Pancreas (tissue), 10 donors: ENCODE measurements at regions not wholly inside any gene's neighbourhood (a gene's known extent, or its start where the extent isn't known, plus 50 kb on each side); places are given as distances from the start of the nearest gene placed in this dataset.

Experiments used
- ATAC-seq, 4 donors: fragments of 200-7000 bp; cut with Tn5 transposase; one replicate each; pipeline versions ENCODE4 v1.8.0 to v1.9.1; 2020; ENCODE audit warnings: mild to moderate bottlenecking in 4 of 4, moderate library complexity in 4 of 4
- DNase-seq, 6 donors: peaks; one replicate each; pipeline ENCODE4 v3.0.0-alpha.2; 2020
- FAIRE-seq: peaks from 2 replicates; lab custom pipeline; 2012; peaks lifted over from hg19 to GRCh38; lab: Jason Lieb, UNC
- H3K27ac ChIP-seq, 4 donors: fragments of 200-600 bp; sonication (generic); 1 replicate in 3 of 4; 2 replicates in 1 of 4; pipeline versions ENCODE4 v1.5.0 to v1.8.0; 2020
- H3K27me3 ChIP-seq, 4 donors: fragments of 200-600 bp; one replicate each; pipeline ENCODE4 v1.8.0; 2021
- H3K36me3 ChIP-seq, 3 donors: fragments of 200-600 bp; sonication (generic) in 1 of 3; one replicate each; pipeline versions ENCODE4 v1.5.0 to v1.8.0; 2020 to 2021
- H3K4me1 ChIP-seq, 3 donors: fragments of 200-600 bp; one replicate each; pipeline ENCODE4 v1.8.0; 2021
- H3K4me3 ChIP-seq, 4 donors: fragments of 200-600 bp; sonication (generic) in 2 of 4; one replicate each; pipeline versions ENCODE4 v1.5.0 to v1.8.0; 2020 to 2021
- H3K9me3 ChIP-seq, 4 donors: fragments of 200-600 bp; one replicate each; pipeline ENCODE4 v1.8.0; 2021
- WGBS, 2 donors: extraction: QIAGEN DNeasy Blood & Tissue Kit; methylation state at CpG; one replicate each; pipeline ENCODE4 v1.1.7; 2013; 5-methylcytosine and 5-hydroxymethylcytosine counted together
- intact Hi-C, 3 donors: fragments of 100-400 bp; cut with DNase I; formaldehyde crosslinking; loops; one replicate each; pipeline versions ENCODE4 v1.11.1 to v1.14.2; 2022
- TF ChIP-seq, protein P1 (sequence below), 4 donors: fragments of 200-600 bp; sonication (generic) in 3 of 4; IDR thresholded peaks; one replicate each; pipeline versions ENCODE4 v1.5.0 to v1.8.0; 2021; ENCODE audit warnings: antibody characterized with exemption in 4 of 4
- donor health status: healthy with polysubstance abuse.
- donor health status: DM: no; HTN: no; CAD: no; lungs with moderate emphysema.
- donor health status: DM: no; HTN: no; CAD: no.
- donor health status: control.
- donor health status: control.
- donor health status: Bipolar disorder and iron deficiency.
- donor health status: DM: yes; HTN: yes; CAD: no.
- donor health status: DM: no; HTN: no; CAD: no.
- donor health status: DM: no; HTN: no; CAD: no.
- donor health status: DM: yes; HTN: yes; CAD: no.

- DNase-seq (no peak), FAIRE-seq (no peak), ATAC-seq (no peak)
- 91 to 97% methylated on average over 2 of the region's 2 CpGs for WGBS, 2 donors
- H3K4me1 ChIP-seq, result no peaks in the 10 kb centered on the region
- no peaks in the 10 kb centered on the region for H3K36me3 ChIP-seq
- no peaks in the 10 kb centered on the region for H3K9me3 ChIP-seq
- TF ChIP-seq, protein P1, sequence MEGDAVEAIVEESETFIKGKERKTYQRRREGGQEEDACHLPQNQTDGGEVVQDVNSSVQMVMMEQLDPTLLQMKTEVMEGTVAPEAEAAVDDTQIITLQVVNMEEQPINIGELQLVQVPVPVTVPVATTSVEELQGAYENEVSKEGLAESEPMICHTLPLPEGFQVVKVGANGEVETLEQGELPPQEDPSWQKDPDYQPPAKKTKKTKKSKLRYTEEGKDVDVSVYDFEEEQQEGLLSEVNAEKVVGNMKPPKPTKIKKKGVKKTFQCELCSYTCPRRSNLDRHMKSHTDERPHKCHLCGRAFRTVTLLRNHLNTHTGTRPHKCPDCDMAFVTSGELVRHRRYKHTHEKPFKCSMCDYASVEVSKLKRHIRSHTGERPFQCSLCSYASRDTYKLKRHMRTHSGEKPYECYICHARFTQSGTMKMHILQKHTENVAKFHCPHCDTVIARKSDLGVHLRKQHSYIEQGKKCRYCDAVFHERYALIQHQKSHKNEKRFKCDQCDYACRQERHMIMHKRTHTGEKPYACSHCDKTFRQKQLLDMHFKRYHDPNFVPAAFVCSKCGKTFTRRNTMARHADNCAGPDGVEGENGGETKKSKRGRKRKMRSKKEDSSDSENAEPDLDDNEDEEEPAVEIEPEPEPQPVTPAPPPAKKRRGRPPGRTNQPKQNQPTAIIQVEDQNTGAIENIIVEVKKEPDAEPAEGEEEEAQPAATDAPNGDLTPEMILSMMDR (IDR thresholded peaks at IDR 0.05), result no peak
- no peak overlapping the region for H3K4me3 ChIP-seq
- H3K27ac ChIP-seq, result no peak overlapping the region
- no peaks in the 10 kb centered on the region for H3K27me3 ChIP-seq
- intact Hi-C loops, result no loop called here
Measured at GRCh38 chr1:70856201-70856600, 191.4 kb downstream of the PTGER3 start.

DNA sequence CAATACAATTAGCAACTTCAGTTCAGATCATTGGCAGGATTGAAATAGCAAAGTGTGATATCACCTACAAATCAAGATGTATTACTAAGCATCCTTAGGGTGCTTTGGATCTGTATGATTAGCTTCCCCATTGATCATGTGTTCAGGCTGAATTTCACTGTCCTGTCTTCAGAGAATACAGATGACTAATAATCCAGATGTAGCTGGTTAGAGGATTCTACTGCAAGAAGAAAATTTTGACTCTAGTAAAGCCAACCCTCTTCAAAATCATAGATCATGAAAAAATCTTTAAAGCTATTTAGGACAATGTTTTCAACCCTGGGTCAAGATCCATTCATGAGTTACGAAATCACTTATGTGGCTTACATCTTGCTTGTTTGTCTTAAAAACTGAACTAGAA lies 184.4 kb downstream of the PTGER3 start:
- Histone ChIP-seq H3K27me3 (no peaks in the 10 kb centered on the region), H3K9me3 (no peaks in the 10 kb centered on the region), H3K4me3 (no peak overlapping the region), H3K4me1 (no peaks in the 10 kb centered on the region), H3K27ac (no peak overlapping the region), H3K36me3 (no peaks in the 10 kb centered on the region)
- ATAC-seq, result peak in 1 of 4 donors; percentile 27
- DNase-seq, result no peak
- FAIRE-seq, result no peak
- TF ChIP-seq, protein P1 (IDR thresholded peaks at IDR 0.05), result no peak
- WGBS, 2 donors, result 79 to 93% methylated on average over 1 of the region's 1 CpG
- intact Hi-C loops, result no loop called here

DNA sequence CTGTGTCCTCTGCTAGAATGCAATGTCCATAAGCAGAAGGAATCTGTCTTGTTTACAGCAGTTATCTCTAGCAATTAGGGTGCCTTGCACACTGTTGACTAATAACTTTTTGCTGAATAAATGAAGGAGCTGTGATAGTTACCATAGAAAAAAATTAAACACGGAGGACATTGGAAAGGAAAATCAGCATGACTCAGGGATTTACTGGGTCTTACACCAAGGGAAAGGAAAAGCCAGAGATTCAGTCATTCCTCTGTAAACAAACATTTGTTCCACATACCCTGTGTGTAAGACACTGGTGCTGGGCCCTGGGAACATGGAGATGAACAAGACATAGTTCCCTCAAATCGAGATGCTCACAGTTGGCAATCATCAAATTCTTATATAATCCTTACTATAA lies 183.3 kb downstream of the PTGER3 start:
- DNase-seq (no peak), ATAC-seq (peak in 1 of 4 donors; percentile 25), FAIRE-seq (no peak)
- 56 to 73% methylated on average over 2 of the region's 2 CpGs for WGBS, 2 donors
- Histone ChIP-seq H3K4me1 (no peaks in the 10 kb centered on the region), H3K9me3 (no peaks in the 10 kb centered on the region), H3K4me3 (no peak overlapping the region), H3K36me3 (no peaks in the 10 kb centered on the region), H3K27me3 (no peaks in the 10 kb centered on the region), H3K27ac (no peak overlapping the region)
- intact Hi-C loops, result no loop called here
- TF ChIP-seq, protein P1 (IDR thresholded peaks at IDR 0.05), result no peak

DNA sequence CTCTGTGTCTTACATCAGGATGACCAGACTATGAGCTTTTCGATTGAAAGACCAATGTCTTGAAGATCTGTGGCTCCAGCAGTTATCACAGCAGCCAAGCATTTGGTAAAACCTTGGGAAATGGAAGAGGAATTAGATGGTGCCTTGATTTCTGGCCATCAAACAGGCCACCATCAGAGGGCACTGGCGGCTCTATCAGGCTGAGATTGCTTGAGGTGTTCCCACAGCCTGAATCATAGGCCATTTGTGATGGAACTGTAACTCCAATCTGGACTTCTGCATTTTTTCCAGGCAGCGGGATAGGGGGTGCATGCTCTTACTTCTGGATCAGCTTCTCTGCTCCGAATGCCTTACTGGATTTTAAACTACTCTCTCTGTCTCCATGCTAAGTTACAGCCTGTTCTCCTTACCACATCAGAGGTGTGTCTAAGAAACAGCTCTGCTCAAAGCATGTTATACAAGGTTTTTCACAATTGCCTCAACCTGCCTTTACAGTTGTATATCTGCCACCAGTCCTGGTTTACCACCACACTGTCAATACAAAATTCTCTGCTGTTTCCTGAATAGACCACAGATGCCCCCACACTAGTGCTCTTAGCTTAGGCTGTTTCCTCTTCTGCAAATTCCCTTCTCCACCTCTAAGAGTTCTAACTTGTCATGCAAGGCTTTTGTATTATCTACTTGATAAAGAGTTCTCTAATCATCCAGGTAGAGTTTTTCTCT lies 180.9 kb downstream of the PTGER3 start:
- Histone ChIP-seq H3K27ac (no peak overlapping the region), H3K27me3 (no peaks in the 10 kb centered on the region), H3K4me3 (no peak overlapping the region), H3K4me1 (no peaks in the 10 kb centered on the region), H3K9me3 (no peaks in the 10 kb centered on the region), H3K36me3 (no peaks in the 10 kb centered on the region)
- FAIRE-seq, result no peak
- TF ChIP-seq, protein P1 (IDR thresholded peaks at IDR 0.05), result no peak
- WGBS, 2 donors, result 53 to 68% methylated on average over 4 of the region's 4 CpGs
- peak in 2 of 6 donors; percentile 4 to 33 for DNase-seq
- intact Hi-C loops, result no loop called here
- ATAC-seq, result peak in 3 of 4 donors; percentile 50 to 55 (median 52)

GRCh38 chr1:70871790-70872189 lies 175.8 kb downstream of the PTGER3 start:
- TF ChIP-seq, protein P1 (IDR thresholded peaks at IDR 0.05), result no peak
- DNase-seq (no peak), ATAC-seq (no peak), FAIRE-seq (no peak)
- no peaks in the 10 kb centered on the region for H3K36me3 ChIP-seq
- intact Hi-C loops, result no loop called here
- H3K4me1 ChIP-seq, result no peaks in the 10 kb centered on the region
- H3K4me3 ChIP-seq, result no peak overlapping the region
- no peak overlapping the region for H3K27ac ChIP-seq
- no peaks in the 10 kb centered on the region for H3K9me3 ChIP-seq
- H3K27me3 ChIP-seq, result no peaks in the 10 kb centered on the region
- 40 to 49% methylated on average over 3 of the region's 3 CpGs for WGBS, 2 donors
